Muscle of leg (tissue), 3 donors: ENCODE measurements at regions not wholly inside any gene's neighbourhood (a gene's known extent, or its start where the extent isn't known, plus 50 kb on each side); places are given as distances from the start of the nearest gene placed in this dataset.

ENCODE experiments used
- DNase-seq: peaks from one replicate; pipeline ENCODE4 v3.0.0; 2013
- H3K27ac ChIP-seq: one replicate; pipeline ENCODE4 v1.5.1; 2013; ENCODE audit warnings: mild to moderate bottlenecking, low read length, control low read depth
- H3K27me3 ChIP-seq: one replicate; pipeline ENCODE4 v1.6.1; 2013; ENCODE audit warnings: low read length; ENCODE audit not compliant: control insufficient read depth, insufficient read depth
- H3K36me3 ChIP-seq: one replicate; pipeline ENCODE4 v1.6.1; 2013; ENCODE audit warnings: low read length; ENCODE audit not compliant: control insufficient read depth, insufficient read depth
- H3K4me1 ChIP-seq: one replicate; pipeline ENCODE4 v1.6.1; 2013; ENCODE audit warnings: low read length; ENCODE audit not compliant: control insufficient read depth, insufficient read depth
- H3K4me3 ChIP-seq: one replicate; pipeline ENCODE4 v1.5.1; 2013; ENCODE audit warnings: low read length, control low read depth
- H3K9me3 ChIP-seq: replicated peaks from 2 replicates; pipeline ENCODE4 v1.6.1; 2013; ENCODE audit warnings: low read depth, low read length; ENCODE audit not compliant: control insufficient read depth
- WGBS: methylation state at CpG from one replicate; pipeline ENCODE4 v1.1.5; 2013; ENCODE audit warnings: missing lambda C conversion rate; ENCODE audit not compliant: insufficient coverage; 5-methylcytosine and 5-hydroxymethylcytosine counted together

DNA sequence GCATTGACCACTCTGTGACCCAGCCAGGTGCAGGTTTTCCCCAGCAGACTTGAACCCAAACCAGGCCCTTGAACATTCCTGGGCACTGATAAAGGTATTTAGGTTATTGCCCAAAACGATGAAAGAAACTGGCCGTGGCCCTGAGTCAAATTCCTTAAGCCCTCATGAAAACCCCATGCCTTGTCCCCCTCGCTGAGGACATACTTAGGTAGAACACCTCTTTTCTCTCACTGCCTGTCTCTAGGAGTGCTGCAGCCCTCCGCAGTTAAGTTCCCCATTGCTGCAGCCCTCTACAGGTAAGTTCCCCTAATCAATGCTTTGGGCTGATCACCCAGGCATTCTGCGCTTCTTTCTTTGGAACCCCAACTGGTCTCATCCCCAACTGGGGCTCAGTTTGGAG is 961.6 kb downstream of the TBC1D22A start:
- Histone ChIP-seq H3K4me1 (no peaks in the 10 kb centered on the region), H3K36me3 (no peaks in the 10 kb centered on the region), H3K9me3 (no peaks in the 10 kb centered on the region), H3K27me3 (peaks cover 2% of the 10 kb centered on the region), H3K4me3 (no peak overlapping the region), H3K27ac (no peak overlapping the region)
- 47% methylated on average over 3 of the region's 5 CpGs for WGBS
- no peak for DNase-seq

DNA sequence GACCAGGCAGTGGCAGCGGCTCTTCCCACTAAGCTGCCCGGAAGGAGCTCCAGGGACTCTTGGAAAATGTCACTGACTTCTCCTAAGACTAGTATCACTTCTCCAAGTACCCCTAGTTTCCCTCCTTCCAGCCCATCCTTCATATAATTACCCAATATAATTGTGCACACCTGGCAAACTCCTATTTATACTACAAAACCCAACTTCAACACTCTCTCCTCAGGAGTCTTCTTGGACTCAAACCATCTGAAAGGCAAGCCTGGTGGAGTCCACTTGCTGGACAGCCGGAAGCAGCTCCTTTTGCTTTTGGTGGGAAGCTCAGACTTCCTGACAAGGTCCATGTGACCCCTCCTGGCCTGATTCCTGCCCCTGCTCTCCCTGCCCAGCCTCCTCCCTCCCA is 955.9 kb downstream of the TBC1D22A start:
- no peaks in the 10 kb centered on the region for H3K4me1 ChIP-seq
- no peaks in the 10 kb centered on the region for H3K9me3 ChIP-seq
- 80% methylated on average over 3 of the region's 3 CpGs for WGBS
- no peak overlapping the region for H3K27ac ChIP-seq
- H3K4me3 ChIP-seq = no peak overlapping the region
- H3K36me3 ChIP-seq = no peaks in the 10 kb centered on the region
- no peak for DNase-seq
- no peaks in the 10 kb centered on the region for H3K27me3 ChIP-seq

DNA sequence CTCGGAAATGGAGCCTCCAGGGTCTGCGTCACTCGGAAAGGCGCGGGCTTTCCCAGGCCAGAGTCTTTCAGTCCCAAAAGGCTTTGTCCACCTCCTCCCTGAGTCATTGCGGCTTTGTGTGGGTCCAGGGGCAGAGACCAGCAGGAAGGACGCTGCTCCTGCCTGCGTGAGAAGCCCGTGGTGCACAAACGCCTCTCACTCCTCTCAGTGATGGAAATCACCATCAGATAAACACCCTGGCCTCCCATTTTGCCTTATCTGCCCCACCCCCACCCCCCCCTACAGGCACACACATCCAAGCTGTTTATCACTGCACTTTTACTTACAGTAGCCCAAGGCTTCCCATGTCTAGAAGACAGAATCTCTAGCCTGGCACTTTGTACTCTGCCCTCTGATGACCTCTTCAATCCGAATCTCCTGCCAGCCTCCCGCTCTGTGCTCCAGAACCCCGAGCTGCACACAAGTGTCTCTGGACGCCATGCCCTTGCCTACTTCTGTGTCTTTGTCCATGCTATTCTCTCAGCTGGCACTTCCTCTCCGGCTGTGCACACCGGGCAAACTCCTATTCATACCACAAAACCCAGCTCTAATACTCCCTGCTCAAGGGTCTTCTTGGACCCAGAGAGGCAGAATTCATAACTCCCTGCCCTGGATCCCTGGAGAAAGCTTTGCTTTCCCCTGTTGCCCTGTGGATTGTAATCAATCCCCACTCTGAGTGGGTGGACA is 954.6 kb downstream of the TBC1D22A start:
- WGBS = 72% methylated on average over 16 of the region's 16 CpGs
- Histone ChIP-seq H3K27ac (no peak overlapping the region), H3K9me3 (no peaks in the 10 kb centered on the region), H3K36me3 (no peaks in the 10 kb centered on the region), H3K27me3 (no peaks in the 10 kb centered on the region), H3K4me3 (no peak overlapping the region), H3K4me1 (no peaks in the 10 kb centered on the region)
- DNase-seq = no peak

DNA sequence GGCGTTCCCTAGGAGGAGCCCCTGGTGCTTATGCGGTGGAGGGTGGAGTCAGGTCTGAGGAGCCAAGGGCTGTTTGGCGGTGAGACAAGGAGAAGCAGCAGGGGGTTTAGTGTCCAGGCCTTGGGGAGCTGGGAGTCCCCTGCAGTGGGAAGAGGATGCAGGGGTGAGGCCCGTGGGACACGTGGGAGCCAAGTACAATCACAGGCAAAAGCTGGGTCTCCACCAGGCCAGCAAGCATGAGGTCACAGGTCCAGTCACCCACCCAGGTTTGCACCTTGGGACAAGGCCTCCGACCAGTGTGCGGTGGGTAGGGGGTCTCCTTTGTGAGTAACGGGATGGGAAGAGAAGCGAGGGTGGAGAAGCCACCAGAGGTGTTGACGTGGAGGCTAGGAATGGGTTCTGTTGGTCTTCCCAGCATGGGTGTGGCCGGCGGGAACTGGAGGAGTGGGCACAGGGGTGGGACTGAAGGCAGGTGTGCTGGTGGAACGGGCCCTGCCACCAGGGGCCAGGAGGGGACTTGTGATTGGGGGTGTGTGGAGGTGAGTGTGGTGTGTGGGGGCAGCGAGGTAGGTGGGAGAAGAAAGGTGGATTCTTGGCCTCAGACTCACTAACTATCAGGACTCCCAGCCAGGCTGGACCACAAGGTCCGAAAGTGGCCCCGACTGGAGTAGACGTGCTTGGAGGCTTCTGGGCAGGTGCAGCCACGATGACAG is 953.6 kb downstream of the TBC1D22A start:
- Histone ChIP-seq H3K4me3 (no peak overlapping the region), H3K27ac (no peak overlapping the region), H3K27me3 (no peaks in the 10 kb centered on the region), H3K36me3 (no peaks in the 10 kb centered on the region), H3K4me1 (no peaks in the 10 kb centered on the region), H3K9me3 (no peaks in the 10 kb centered on the region)
- 83% methylated on average over 16 of the region's 18 CpGs for WGBS
- no peak for DNase-seq

DNA sequence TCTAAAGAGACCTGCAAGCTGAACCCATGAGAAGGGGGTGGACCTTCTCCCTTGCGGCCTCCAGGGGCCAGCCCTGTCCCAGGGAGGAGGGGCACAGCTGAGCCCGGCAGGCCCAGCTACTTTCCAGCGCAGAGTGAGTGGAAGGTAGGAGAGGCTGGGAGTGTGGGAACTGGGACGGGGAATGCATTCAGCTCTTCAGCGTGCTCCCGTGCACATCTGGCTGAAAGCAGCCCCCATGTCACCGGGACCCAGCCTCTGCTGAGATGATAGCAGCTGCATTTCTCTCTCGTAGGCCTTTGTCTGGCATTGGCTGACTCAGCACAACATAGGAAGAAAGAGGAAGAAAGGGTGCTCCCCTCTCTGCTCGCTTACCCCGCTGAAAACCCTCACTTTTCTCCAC is 951.5 kb downstream of the TBC1D22A start:
- H3K9me3 ChIP-seq = no peaks in the 10 kb centered on the region
- 28% methylated on average over 8 of the region's 10 CpGs for WGBS
- no peaks in the 10 kb centered on the region for H3K4me1 ChIP-seq
- no peak overlapping the region for H3K4me3 ChIP-seq
- no peak overlapping the region for H3K27ac ChIP-seq
- DNase-seq = no peak
- H3K36me3 ChIP-seq = no peaks in the 10 kb centered on the region
- no peaks in the 10 kb centered on the region for H3K27me3 ChIP-seq

DNA sequence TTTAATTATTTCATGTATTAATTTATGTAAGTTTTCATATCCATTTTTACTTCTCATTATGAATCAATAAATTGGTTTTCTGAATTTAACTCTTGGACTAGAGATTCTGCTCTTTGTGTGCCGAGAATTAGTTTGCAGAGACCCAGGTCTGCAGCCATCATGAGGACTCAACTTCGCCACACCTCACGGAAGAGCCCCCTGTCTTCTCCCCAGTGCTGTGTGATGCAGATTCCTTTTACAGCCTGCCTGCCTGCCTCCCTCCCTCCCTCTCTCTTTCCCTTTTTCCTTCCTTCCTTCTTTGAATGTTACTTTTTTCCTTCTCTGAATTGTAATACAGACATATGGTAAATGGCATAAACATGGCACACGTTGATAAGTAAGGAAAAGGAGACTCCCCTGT is 947.7 kb downstream of the TBC1D22A start:
- Histone ChIP-seq H3K27ac (no peak overlapping the region), H3K4me3 (no peak overlapping the region), H3K9me3 (no peaks in the 10 kb centered on the region), H3K27me3 (no peaks in the 10 kb centered on the region), H3K4me1 (no peaks in the 10 kb centered on the region), H3K36me3 (no peaks in the 10 kb centered on the region)
- DNase-seq = no peak
- 57% methylated on average over 4 of the region's 4 CpGs for WGBS

DNA sequence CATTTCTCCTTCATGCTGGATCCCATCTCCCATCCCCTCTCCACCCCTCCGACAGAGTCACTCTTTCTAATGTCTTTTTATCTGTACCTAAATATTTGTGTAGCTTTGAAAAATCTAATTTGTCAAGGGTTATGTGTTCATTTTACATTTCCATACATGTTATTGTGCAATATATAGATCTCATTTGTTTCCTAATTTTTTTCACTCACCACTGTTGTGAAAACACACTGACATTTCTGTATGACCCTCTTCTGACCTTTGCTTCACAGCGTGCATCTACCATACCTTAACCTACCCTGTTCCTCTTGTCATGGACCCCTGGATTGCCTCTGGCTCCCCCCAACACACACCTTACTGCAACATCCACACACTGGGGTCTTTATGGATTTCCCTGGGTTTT is 942.9 kb downstream of the TBC1D22A start:
- Histone ChIP-seq H3K9me3 (no peaks in the 10 kb centered on the region), H3K4me3 (no peak overlapping the region), H3K36me3 (no peaks in the 10 kb centered on the region), H3K27ac (no peak overlapping the region), H3K4me1 (no peaks in the 10 kb centered on the region), H3K27me3 (no peaks in the 10 kb centered on the region)
- no peak for DNase-seq
- WGBS = no CpG with 5 or more reads among the region's 2 CpGs

DNA sequence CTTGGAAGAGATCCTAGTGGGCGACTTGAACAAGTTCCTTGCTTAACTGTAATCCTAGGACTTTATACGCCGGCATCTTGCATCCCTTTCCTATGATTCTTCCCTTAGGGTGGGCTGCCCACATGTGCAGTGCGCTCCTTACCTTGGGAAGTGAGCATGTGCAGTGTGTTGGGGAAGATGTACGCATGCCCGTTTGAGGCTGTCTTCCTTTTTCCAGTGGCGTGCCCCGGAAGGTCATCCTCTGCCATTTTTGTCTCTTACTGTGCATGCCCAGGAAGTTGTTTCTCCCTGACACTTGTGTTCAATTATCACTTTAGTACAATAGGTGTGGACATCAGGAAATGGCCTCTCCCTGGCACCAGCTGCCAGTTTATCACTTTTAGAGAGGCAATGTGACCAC is 936.5 kb downstream of the TBC1D22A start:
- 76% methylated on average over 4 of the region's 8 CpGs for WGBS

DNA sequence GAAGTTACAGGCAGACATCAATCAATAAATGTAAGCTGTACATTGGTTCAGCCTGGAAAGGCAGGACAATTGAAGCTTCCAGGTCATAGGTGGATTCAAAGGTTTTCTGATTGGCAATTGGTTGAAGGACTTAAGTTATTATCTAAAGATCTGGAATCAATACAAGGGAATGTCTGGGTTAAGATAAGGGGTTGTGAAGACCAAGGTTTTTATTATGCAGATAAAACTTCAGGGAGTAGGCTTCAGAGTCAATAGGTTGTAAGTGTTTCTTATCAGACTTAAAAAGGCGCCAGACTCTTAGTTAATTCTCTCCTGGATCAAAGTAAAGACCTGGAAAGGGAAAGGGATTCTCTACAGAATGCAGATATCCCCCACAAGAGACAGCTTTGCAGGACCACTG is 935.4 kb downstream of the TBC1D22A start:
- Histone ChIP-seq H3K9me3 (no peaks in the 10 kb centered on the region), H3K4me1 (no peaks in the 10 kb centered on the region), H3K36me3 (no peaks in the 10 kb centered on the region), H3K27ac (no peak overlapping the region), H3K4me3 (no peak overlapping the region), H3K27me3 (peaks cover 2% of the 10 kb centered on the region)
- WGBS = no CpG with 5 or more reads among the region's 1 CpG
- DNase-seq = no peak

More for the DNA sequence above, 936.5 kb downstream of the TBC1D22A start:
- Histone ChIP-seq H3K36me3 (no peaks in the 10 kb centered on the region), H3K9me3 (no peaks in the 10 kb centered on the region), H3K4me1 (no peaks in the 10 kb centered on the region), H3K27ac (no peak overlapping the region), H3K27me3 (peaks cover 2% of the 10 kb centered on the region), H3K4me3 (no peak overlapping the region)
- DNase-seq = no peak

DNA sequence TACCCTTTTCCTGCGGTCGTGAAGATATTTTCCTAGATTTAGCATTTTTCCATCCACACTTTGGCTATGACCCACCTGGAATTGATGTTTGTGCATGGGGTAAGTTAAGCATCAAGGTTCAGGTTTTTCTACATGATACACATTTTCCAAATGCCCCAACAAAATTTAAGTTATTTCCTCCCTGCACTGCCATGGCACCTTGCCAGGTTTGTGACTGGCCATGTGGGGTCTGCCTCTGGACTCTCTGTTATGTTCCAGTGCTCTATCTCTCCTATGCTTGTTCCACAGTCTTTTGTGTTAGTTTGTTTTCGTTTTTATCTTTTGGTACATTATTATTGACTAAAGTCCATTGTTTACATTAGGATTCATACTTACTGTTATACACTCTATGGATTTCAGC is 934.3 kb downstream of the TBC1D22A start:
- Histone ChIP-seq H3K4me1 (no peaks in the 10 kb centered on the region), H3K4me3 (no peak overlapping the region), H3K27me3 (peaks cover 2% of the 10 kb centered on the region), H3K36me3 (no peaks in the 10 kb centered on the region), H3K9me3 (no peaks in the 10 kb centered on the region), H3K27ac (no peak overlapping the region)
- WGBS = no CpG with 5 or more reads among the region's 3 CpGs
- no peak for DNase-seq
